Spleen (tissue), 11 donors: ENCODE measurements at regions not wholly inside any gene's neighbourhood (a gene's known extent, or its start where the extent isn't known, plus 50 kb on each side); places are given as distances from the start of the nearest gene placed in this dataset.

Source experiments
- DNase-seq: peaks from one replicate; pipeline ENCODE4 v3.0.0-alpha.2; 2020
- H3K27ac ChIP-seq, 8 donors: fragments of 200-600 bp; sonication (generic) in 7 of 8; 1 replicate in 4 of 8; 2 replicates in 4 of 8; pipeline versions ENCODE4 v1.5.0 to v1.8.0; 2016 to 2021; ENCODE audit warnings: inconsistent platforms in 4 of 8, mild to moderate bottlenecking in 4 of 8, moderate library complexity in 1 of 8
- H3K27me3 ChIP-seq, 7 donors: fragments of 200-600 bp; sonication (generic) in 6 of 7; replicated peaks in 1 of 7; 1 replicate in 4 of 7; 2 replicates in 3 of 7; pipeline versions ENCODE4 v1.5.0 to v1.8.0; 2016 to 2021; ENCODE audit warnings: inconsistent platforms in 3 of 7, mild to moderate bottlenecking in 1 of 7
- H3K36me3 ChIP-seq, 6 donors: fragments of 200-600 bp; sonication (generic) in 5 of 6; 1 replicate in 4 of 6; 2 replicates in 2 of 6; pipeline versions ENCODE4 v1.5.0 to v1.8.0; 2016 to 2021; ENCODE audit warnings: inconsistent platforms in 2 of 6
- H3K4me1 ChIP-seq, 6 donors: fragments of 200-600 bp; sonication (generic) in 5 of 6; 1 replicate in 3 of 6; 2 replicates in 3 of 6; pipeline versions ENCODE4 v1.5.0 to v1.8.0; 2016 to 2021; ENCODE audit warnings: inconsistent platforms in 3 of 6
- H3K4me3 ChIP-seq, 8 donors: fragments of 200-600 bp; sonication (generic) in 7 of 8; 1 replicate in 4 of 8; 2 replicates in 4 of 8; pipeline versions ENCODE4 v1.5.0 to v1.8.0; 2016 to 2021; ENCODE audit warnings: inconsistent platforms in 4 of 8, mild to moderate bottlenecking in 4 of 8, moderate library complexity in 2 of 8
- H3K9me3 ChIP-seq, 8 donors: fragments of 200-600 bp; sonication (generic) in 7 of 8; 1 replicate in 4 of 8; 2 replicates in 4 of 8; pipeline versions ENCODE4 v1.5.0 to v1.8.0; 2016 to 2021; ENCODE audit warnings: inconsistent platforms in 4 of 8
- CTCF ChIP-seq, 11 experiments: fragments of 200-600 bp in 7 of 11; fragments of 450-650 bp in 4 of 11; sonication (generic) in 4 of 11; IDR thresholded peaks in 8 of 11; conservative IDR thresholded peaks in 3 of 11; 1 replicate in 7 of 11; 2 replicates in 4 of 11; pipeline versions ENCODE4 v1.4.0 to v1.8.0; 2016 to 2021; ENCODE audit warnings: antibody characterized with exemption in 11 of 11, inconsistent platforms in 4 of 11, mild to moderate bottlenecking in 1 of 11
- POLR2A ChIP-seq, 3 donors: fragments of 450-650 bp; IDR thresholded peaks; one replicate each; pipeline ENCODE4 v1.5.1; 2017; ENCODE audit warnings: antibody characterized with exemption in 3 of 3, mild to moderate bottlenecking in 1 of 3
- POLR2AphosphoS5 ChIP-seq, 3 donors: sonication (generic); formaldehyde crosslinking; IDR thresholded peaks; one replicate each; pipeline ENCODE4 v1.5.1; 2017; ENCODE audit warnings: antibody characterized with exemption in 3 of 3
- WGBS, 5 donors: extraction: QIAGEN DNeasy Blood & Tissue Kit in 3 of 5; methylation state at CpG; one replicate each; pipeline versions ENCODE4 v1.1.5 to v1.1.7; 2013 to 2018; 5-methylcytosine and 5-hydroxymethylcytosine counted together
- intact Hi-C: fragments of 100-400 bp; cut with DNase I; formaldehyde crosslinking; loops from one replicate; pipeline ENCODE4 v1.15.0; 2023; ENCODE audit warnings: low total_unique reads
- donor health status: healthy with polysubstance abuse.
- donor health status: DM: no; HTN: no; CAD: no; lungs with moderate emphysema.
- donor health status: DM: no; HTN: no; CAD: no.
- donor health status: Bipolar disorder and iron deficiency.
- donor health status: healthy.
- donor health status: DM: no; HTN: no; CAD: no.
- donor health status: DM: yes; HTN: yes; CAD: no.

- 87 to 93% (median 92%) methylated on average over 4 of the region's 4 CpGs for WGBS, 5 donors
- no peak for DNase-seq
- Histone ChIP-seq H3K27me3 (no peaks in the 10 kb centered on the region), H3K36me3 (no peaks in the 10 kb centered on the region), H3K27ac (no peak overlapping the region), H3K9me3 (peaks cover 0 to 9% (median 4%) of the 10 kb centered on the region in 8 donors), H3K4me1 (no peaks in the 10 kb centered on the region), H3K4me3 (no peak overlapping the region)
- no peak for TF ChIP-seq POLR2AphosphoS5 (IDR thresholded peaks at IDR 0.05)
- no peak for TF ChIP-seq CTCF (IDR thresholded peaks at IDR 0.05 in 8 of 11, conservative IDR thresholded peaks at IDR 0.05 in 3 of 11)
- TF ChIP-seq POLR2A (IDR thresholded peaks at IDR 0.05), result no peak
- intact Hi-C loops, result no loop called here
Measured at GRCh38 chr2:146212602-146213001, 1632.2 kb upstream of the ACVR2A start.

- intact Hi-C loops, result no loop called here
- Histone ChIP-seq H3K27ac (no peak overlapping the region), H3K36me3 (no peaks in the 10 kb centered on the region), H3K27me3 (no peaks in the 10 kb centered on the region), H3K4me1 (no peaks in the 10 kb centered on the region), H3K9me3 (peaks cover 0 to 9% (median 4%) of the 10 kb centered on the region in 8 donors), H3K4me3 (no peak overlapping the region)
- DNase-seq, result no peak
- 76 to 95% (median 86%) methylated on average over 3 of the region's 3 CpGs for WGBS, 5 donors
- no peak for TF ChIP-seq POLR2AphosphoS5 (IDR thresholded peaks at IDR 0.05)
- TF ChIP-seq CTCF (IDR thresholded peaks at IDR 0.05 in 8 of 11, conservative IDR thresholded peaks at IDR 0.05 in 3 of 11), result no peak
- no peak for TF ChIP-seq POLR2A (IDR thresholded peaks at IDR 0.05)
Measured at GRCh38 chr2:146209842-146210275, 1635.0 kb upstream of the ACVR2A start.

GRCh38 chr2:146207901-146208300 lies 1636.9 kb upstream of the ACVR2A start:
- intact Hi-C loops, result no loop called here

GRCh38 chr2:146207417-146207816 lies 1637.4 kb upstream of the ACVR2A start:
- no peak overlapping the region for H3K4me3 ChIP-seq
- 64 to 92% (median 81%) methylated on average over 1 of the region's 1 CpG for WGBS, 5 donors
- intact Hi-C loops, result no loop called here

More at GRCh38 chr2:146207901-146208300, 1636.9 kb upstream of the ACVR2A start:
- Histone ChIP-seq H3K4me3 (no peak overlapping the region), H3K27me3 (no peaks in the 10 kb centered on the region), H3K36me3 (no peaks in the 10 kb centered on the region), H3K9me3 (peaks cover 0 to 9% (median 4%) of the 10 kb centered on the region in 8 donors), H3K4me1 (no peaks in the 10 kb centered on the region), H3K27ac (no peak overlapping the region)
- 84 to 93% (median 88%) methylated on average over 3 of the region's 3 CpGs for WGBS, 5 donors
- no peak for DNase-seq
- no peak for TF ChIP-seq CTCF (IDR thresholded peaks at IDR 0.05 in 8 of 11, conservative IDR thresholded peaks at IDR 0.05 in 3 of 11)
- TF ChIP-seq POLR2AphosphoS5 (IDR thresholded peaks at IDR 0.05), result no peak
- TF ChIP-seq POLR2A (IDR thresholded peaks at IDR 0.05), result no peak

More at GRCh38 chr2:146207417-146207816, 1637.4 kb upstream of the ACVR2A start:
- no peak for DNase-seq
- H3K27ac ChIP-seq, result no peak overlapping the region
- peaks cover 0 to 9% (median 4%) of the 10 kb centered on the region in 8 donors for H3K9me3 ChIP-seq
- H3K36me3 ChIP-seq, result no peaks in the 10 kb centered on the region
- no peaks in the 10 kb centered on the region for H3K27me3 ChIP-seq
- H3K4me1 ChIP-seq, result no peaks in the 10 kb centered on the region
- TF ChIP-seq CTCF (IDR thresholded peaks at IDR 0.05 in 8 of 11, conservative IDR thresholded peaks at IDR 0.05 in 3 of 11) (no peak), POLR2AphosphoS5 (IDR thresholded peaks at IDR 0.05) (no peak), POLR2A (IDR thresholded peaks at IDR 0.05) (no peak)
